ENCODE measurements at regions not wholly inside any gene's neighbourhood (a gene's known extent, or its start where the extent isn't known, plus 50 kb on each side); places are given as distances from the start of the nearest gene placed in this dataset.
"Not testable (repeated sequence)": the region's sequence is repeated elsewhere in the genome, so short reads cannot be mapped to it uniquely, and the experiment has no call there.

DNA sequence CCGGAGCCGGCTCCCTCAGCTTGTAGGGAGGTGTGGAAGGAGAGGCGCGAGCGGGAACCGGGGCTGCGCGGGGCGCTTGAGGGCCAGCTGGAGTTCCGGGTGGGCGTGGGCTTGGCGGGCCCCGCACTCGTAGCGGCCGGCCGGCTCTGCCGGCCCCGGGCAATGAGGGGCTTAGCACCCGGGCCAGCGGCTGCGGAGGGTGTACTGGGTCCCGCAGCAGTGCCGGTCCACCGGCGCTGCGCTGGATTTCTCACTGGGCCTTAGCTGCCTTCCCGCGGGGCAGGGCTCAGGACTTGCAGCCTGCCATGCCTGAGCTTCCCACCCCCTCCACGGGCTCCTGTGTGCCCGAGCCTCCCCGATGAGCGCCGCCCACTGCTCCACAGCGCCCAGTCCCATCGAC, 404.3 kb downstream of the ZBBX start:
- DNase-seq, result not testable (repeated sequence)

DNA sequence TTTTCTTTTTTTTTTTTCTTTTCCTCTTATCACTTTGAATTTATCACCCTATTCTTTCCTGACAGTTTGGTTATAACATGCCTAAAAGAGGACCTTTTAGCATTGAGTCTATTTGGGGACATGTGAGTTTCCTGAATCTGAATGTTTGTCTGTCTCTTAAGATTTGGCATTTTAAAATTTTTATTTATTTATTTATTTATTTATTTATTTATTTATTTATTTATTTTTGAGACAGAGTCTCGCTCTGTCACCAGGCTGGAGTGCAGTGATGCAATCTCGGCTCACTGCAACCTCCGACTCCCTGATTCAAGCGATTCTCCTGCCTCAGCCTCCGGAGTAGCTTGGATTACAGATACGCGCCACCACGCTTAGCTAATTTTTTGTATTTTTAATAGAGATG, 412.4 kb downstream of the ZBBX start:
- DNase-seq, result not testable (repeated sequence)

GRCh38 chr3:166962911-166963310, 417.2 kb downstream of the ZBBX start:
- no peak for DNase-seq

DNA sequence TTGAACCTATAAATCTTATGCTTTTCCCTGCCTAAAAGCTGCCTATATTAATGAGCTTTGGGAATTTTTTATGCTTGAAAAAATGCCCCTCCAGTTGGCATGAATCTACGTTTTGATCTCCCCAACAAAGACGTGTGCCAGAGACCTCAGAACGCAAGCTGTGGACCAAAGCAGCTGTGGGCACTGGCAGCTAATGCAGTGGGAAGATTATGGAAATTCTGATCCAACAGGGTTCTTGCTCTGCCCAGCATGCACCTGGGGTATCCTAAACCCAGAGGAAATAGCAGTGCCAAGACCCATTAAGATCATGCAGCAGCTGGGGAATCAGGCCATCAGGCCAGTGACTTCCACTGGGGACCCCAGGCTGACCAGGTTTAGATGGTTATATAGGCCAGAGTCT, 423.0 kb downstream of the ZBBX start:
- DNase-seq, result no peak

DNA sequence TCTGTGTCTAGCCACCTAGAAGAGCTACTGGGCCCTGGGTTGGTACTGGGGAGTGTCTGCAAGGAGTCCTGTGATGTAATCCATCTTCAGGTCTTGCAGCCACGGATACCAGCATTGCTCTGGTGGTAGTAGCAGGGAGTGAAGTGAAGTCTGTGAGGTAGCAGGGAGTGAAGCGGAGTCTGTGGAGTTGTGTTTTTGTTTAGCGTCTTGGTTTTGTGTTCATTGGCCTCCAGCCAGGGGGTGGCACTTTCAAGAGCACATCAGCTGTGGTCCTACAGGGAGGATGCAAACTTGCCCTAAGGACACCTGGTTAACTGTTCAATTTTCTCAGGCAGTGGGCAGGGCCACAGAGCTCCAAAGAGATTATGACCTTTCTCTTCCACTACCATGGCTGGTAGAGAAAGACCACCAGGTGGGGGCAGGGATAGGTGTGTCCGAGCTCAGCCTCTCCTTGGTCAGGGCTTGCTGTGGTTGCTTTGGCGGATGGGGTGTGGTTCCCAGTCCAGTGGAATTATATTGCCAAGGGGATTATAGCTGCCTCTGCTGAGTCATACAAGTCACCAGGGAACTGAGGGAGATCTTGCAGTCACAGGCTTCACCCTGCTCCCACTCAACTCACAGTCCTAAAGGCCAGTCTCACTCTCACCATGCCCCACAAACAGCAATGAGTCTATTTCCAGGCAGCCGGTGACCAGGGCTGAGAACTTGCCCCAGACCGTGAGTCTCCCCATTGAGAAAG, 424.7 kb downstream of the ZBBX start:
- peak; percentile 6 for DNase-seq

GRCh38 chr3:166934879-166935278, 445.2 kb downstream of the ZBBX start:
- no peak for DNase-seq

DNA sequence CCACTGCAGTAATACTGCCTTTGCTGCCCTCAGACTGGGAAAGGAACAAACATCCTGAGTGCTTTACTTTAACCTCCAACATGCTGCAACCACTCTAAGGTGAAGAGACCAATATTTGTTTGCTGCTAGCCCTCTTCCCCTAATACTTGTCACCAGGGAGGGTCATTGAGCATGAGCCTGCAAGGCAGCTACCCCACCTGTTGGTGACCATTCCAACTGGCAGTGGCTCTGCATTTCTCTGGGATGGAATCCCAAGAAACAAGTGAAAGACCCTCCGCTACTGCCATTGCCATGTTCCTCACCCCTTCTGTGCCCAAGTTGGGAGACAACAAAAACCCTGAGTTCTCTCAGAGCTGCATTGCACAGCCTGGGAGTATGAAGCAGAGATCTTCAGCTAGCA, 462.7 kb downstream of the ZBBX start:
- DNase-seq, result no peak

DNA sequence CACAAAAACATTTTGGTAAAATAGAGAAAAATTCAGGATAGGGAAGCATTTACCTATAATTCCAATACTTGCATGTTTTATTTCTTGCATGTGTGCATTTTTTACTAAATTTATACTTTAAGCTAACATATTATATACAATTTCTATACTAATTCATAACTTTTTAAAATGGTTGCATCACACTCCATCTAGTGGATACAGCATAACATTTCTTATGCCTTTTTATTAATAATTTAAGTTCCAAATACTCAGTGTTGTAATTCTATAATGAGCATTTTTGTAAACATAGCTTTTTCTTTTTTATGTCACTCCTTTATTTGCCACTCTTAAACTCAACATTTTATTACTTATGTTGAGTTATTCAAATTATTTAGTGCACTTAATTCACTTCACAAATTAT, 477.7 kb downstream of the ZBBX start:
- DNase-seq, result peak; percentile 4

GRCh38 chr3:166900866-166901577, 479.1 kb downstream of the ZBBX start:
- peak; percentile 23 for DNase-seq

- DNase-seq, result no peak
Observed at GRCh38 chr3:166897811-166898210, 482.3 kb downstream of the ZBBX start.

- DNase-seq, result no peak
Observed at GRCh38 chr3:166889241-166889640, 490.9 kb downstream of the ZBBX start.

- DNase-seq, result no peak
Observed at GRCh38 chr3:166879661-166880060, 500.4 kb downstream of the ZBBX start.

- DNase-seq, result no peak
Observed at GRCh38 chr3:166877971-166878370, 502.1 kb downstream of the ZBBX start.

DNA sequence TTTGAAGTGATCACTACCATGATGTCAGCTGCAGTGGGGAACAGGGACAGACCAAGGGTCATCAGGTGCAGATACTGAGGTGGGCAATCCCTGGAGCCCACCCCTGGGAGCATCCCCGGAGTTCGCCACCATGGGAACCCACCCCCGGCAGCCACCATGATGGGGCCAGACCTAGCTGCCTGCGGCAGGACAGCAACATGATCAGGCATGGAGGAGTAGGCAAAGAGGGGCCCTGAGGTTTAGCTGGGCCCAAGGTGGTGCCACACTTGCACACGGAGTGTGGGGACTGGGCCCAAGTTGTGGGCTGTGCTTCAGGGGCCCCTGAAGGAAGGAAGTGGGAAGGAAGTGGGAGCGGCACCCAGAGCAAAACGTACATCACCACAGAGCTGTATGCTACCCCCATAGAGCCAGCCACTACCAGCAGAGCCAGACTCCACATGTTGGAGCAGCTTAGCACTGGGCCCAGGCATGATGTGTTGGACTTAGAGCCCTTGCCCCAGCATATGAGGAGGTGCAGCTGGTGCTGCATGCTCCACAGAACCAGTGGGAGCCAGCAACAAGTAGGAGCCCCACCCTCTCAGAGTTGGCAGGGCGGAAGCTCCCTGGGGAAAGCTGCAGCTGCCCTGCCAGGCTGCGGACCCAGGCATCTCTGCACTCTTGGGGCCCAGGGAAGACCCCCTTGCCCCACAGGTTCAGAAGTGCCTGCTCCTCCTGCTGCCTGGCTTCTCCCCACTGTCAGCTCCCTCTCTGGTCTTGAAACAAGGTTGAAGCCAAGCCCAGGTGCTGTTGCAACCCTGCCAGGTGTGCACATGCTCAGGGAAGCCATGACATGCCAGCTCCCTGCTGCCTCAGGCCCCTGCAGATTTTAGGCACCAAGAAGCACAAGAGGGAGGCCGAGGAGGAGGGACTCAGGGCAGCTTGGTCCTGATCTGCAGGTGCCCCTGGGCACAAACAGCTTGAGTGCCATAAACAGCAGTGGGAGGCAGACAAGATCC, 515.3 kb downstream of the ZBBX start:
- no peak for DNase-seq

DNA sequence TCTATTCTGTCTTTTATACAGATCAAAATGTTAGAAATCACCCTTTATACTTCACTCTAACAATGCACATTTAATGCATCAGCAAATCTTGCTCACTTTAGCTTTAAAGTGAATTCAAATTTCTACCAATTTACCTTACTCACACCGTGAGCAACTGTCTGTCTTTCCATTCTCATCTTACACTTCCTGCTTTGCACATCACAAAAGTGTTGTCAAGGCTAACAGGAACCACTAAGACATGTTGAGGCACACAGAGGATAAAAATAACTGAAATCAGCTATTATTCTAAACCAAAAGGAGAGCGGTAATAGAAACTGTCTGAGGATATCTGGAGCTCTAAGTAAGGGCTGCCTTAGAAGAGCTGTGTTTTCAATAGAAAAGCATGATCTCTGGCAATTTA, 519.9 kb downstream of the ZBBX start:
- no peak for DNase-seq

DNA sequence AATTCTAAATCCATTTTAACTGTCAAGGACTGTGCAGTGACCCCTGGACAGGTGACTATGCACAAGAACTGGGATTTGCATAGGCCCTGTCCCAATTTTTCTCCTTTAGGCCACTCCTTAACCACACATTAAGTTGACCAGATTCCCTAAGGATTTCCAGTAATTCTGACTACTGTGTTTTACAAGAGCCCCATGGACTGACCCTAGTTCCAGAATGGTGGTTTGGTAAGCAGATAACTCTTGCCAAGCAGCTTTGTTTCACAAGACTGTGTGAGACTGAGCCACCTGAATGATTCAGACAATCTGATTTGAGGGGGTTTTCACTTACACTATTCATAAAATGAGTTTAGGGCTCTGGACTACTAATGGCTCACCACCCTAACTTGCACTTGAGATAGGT, 535.8 kb downstream of the ZBBX start:
- DNase-seq, result no peak

DNA sequence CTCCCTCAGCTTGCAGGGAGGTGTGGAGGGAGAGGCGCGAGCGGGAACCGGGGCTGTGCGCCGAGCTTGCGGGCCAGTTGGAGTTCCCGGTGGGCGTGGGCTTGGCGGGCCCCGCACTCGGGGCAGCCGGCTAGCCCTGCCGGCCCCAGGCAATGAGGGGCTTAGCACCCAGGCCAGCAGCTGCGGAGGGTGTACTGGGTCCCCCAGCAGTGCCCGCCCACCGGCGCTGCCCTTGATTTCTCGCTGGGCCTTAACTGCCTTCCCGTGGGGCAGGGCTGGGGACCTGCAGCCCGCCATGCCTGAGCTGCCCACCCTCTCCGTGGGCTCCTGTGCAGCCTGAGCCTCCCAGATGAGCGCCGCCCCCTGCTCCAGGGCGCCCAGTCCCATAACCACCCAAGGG, 537.3 kb downstream of the ZBBX start:
- not testable (repeated sequence) for DNase-seq

- DNase-seq, result peak; percentile 61
Observed at GRCh38 chr3:166837535-166837934, 542.6 kb downstream of the ZBBX start.

- DNase-seq, result no peak
Observed at GRCh38 chr3:166836836-166837235, 543.3 kb downstream of the ZBBX start.

GRCh38 chr3:166829896-166830295, 550.2 kb downstream of the ZBBX start:
- peak; percentile 87 for DNase-seq

GRCh38 chr3:166818464-166818863, 561.6 kb downstream of the ZBBX start:
- no peak for DNase-seq

DNA sequence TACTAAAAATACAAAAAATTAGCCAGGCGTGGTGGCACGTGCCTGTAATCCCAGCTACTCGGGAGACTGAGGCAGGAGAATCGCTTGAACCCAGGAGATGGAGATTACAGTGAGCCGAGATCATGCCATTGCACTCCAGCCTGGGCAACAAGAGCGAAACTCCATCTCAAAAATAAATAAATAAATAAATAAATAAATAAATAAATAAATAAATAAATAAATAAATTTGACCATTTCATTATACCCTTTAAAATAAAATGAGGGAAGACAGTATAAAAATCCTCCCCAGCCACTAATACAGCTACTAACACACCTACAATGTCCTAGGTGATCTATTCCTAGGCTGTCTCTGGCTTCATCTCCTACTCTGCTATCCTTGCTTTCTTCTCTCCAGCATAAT, 562.8 kb downstream of the ZBBX start:
- not testable (repeated sequence) for DNase-seq

GRCh38 chr3:166810741-166811445, 569.2 kb downstream of the ZBBX start:
- no peak for DNase-seq
